Bronchial epithelial cell (primary cell): ENCODE measurements at regions not wholly inside any gene's neighbourhood (a gene's known extent, or its start where the extent isn't known, plus 50 kb on each side); places are given as distances from the start of the nearest gene placed in this dataset.

ENCODE experiments used
- DNase-seq: peaks from one replicate; pipeline ENCODE4 v3.0.0-alpha.2; 2010; ENCODE audit warnings: low read depth
- FAIRE-seq: peaks from 2 replicates; lab custom pipeline; 2011; peaks lifted over from hg19 to GRCh38; lab: Jason Lieb, UNC
- H3K27me3 ChIP-seq: 2 replicates; pipeline ENCODE4 v1.5.1; 2011; ENCODE audit warnings: low read length; ENCODE audit not compliant: control insufficient read depth, insufficient read depth
- H3K36me3 ChIP-seq: 2 replicates; pipeline ENCODE4 v1.5.1; 2011; ENCODE audit warnings: low read length; ENCODE audit not compliant: control insufficient read depth, insufficient read depth
- H3K4me3 ChIP-seq: 2 replicates; pipeline ENCODE4 v1.5.1; 2011; ENCODE audit warnings: mild to moderate bottlenecking, low read depth, low read length, control low read depth
- CTCF ChIP-seq: IDR thresholded peaks from 2 replicates; pipeline ENCODE4 v1.5.1; 2011; ENCODE audit warnings: mild to moderate bottlenecking, moderate library complexity, low read length, control low read depth, inconsistent platforms; ENCODE audit not compliant: insufficient read depth, severe bottlenecking

- Histone ChIP-seq H3K36me3 (no peaks in the 10 kb centered on the region), H3K27me3 (no peaks in the 10 kb centered on the region), H3K4me3 (no peak overlapping the region)
- FAIRE-seq (no peak), DNase-seq (no peak)
- TF ChIP-seq CTCF: no peak
Measured at GRCh38 chr7:49700841-49701240, 72.6 kb upstream of the VWC2 start.

DNA sequence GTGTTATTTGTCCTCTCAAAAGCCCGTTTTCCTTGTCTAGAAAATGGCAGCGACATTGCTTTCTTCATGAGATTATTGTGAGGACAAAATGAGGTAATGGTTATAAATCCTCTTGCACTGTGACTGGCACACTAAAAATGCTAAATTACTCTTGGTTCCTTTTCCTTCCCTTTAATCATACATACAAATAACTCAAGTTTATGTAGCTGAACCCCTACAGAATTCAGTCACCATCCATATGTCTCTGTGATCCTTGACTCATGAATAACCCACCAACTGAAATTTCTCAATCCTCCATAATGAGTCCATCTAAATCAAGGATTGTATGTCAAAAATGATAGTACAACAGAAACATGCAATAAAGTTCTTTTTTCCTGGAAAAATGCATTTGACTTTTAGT, 71.3 kb upstream of the VWC2 start:
- H3K36me3 ChIP-seq: no peaks in the 10 kb centered on the region
- TF ChIP-seq CTCF: no peak
- no peak overlapping the region for H3K4me3 ChIP-seq
- FAIRE-seq (no peak), DNase-seq (no peak)
- no peaks in the 10 kb centered on the region for H3K27me3 ChIP-seq

DNA sequence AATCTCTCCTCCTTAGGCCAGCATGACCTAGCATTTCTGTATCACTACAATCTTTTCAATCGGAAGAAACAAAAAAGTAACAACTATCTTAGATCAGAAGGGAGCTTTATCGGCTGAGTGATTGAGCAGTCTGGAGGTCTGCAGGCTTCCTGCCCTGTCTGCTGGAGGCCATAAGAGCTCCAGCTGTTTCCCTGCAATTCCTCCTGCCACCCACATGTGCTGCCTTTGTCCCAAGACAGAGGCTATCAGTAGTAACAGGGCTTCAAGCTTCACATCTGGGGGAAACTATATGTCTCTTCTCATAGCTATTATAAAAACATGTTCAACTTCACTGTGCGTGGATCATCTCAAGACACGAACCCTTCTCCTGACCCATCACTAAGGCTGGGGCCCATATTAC, 70.1 kb upstream of the VWC2 start:
- no peaks in the 10 kb centered on the region for H3K36me3 ChIP-seq
- no peak for FAIRE-seq

DNA sequence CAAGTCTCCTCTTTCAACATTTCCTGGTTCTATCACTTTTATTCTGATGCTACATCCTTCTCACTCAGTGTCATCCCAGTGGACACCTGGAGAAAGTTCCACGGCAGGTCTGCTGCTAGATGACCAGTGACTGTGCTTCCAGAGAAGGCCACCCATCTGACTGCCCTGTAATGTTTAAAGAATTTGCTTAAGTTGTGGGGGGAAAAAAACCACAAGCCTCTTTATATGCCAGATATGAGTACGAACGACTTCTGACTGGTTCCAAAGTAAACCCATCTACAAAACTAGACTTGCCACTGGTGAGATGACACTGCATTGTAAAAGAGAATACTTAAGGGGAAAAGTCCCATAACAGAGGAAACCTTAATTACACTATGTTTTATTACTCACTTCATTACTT, 69.6 kb upstream of the VWC2 start:
- DNase-seq (no peak), FAIRE-seq (no peak)
- Histone ChIP-seq H3K36me3 (no peaks in the 10 kb centered on the region), H3K4me3 (no peak overlapping the region), H3K27me3 (no peaks in the 10 kb centered on the region)
- TF ChIP-seq CTCF: no peak

More for the DNA sequence above, 70.1 kb upstream of the VWC2 start:
- TF ChIP-seq CTCF: no peak
- Histone ChIP-seq H3K27me3 (no peaks in the 10 kb centered on the region), H3K4me3 (no peak overlapping the region)
- no peak for DNase-seq

GRCh38 chr7:49706106-49706505, 67.3 kb upstream of the VWC2 start:
- DNase-seq (no peak), FAIRE-seq (no peak)
- Histone ChIP-seq H3K36me3 (no peaks in the 10 kb centered on the region), H3K4me3 (no peak overlapping the region), H3K27me3 (no peaks in the 10 kb centered on the region)
- TF ChIP-seq CTCF: no peak

- Histone ChIP-seq H3K36me3 (no peaks in the 10 kb centered on the region), H3K4me3 (no peak overlapping the region), H3K27me3 (no peaks in the 10 kb centered on the region)
- FAIRE-seq (no peak), DNase-seq (no peak)
- no peak for TF ChIP-seq CTCF
Measured at GRCh38 chr7:49707891-49708290, 65.5 kb upstream of the VWC2 start.
